ENCODE measurements at regions not wholly inside any gene's neighbourhood (a gene's known extent, or its start where the extent isn't known, plus 50 kb on each side); places are given as distances from the start of the nearest gene placed in this dataset.

DNA sequence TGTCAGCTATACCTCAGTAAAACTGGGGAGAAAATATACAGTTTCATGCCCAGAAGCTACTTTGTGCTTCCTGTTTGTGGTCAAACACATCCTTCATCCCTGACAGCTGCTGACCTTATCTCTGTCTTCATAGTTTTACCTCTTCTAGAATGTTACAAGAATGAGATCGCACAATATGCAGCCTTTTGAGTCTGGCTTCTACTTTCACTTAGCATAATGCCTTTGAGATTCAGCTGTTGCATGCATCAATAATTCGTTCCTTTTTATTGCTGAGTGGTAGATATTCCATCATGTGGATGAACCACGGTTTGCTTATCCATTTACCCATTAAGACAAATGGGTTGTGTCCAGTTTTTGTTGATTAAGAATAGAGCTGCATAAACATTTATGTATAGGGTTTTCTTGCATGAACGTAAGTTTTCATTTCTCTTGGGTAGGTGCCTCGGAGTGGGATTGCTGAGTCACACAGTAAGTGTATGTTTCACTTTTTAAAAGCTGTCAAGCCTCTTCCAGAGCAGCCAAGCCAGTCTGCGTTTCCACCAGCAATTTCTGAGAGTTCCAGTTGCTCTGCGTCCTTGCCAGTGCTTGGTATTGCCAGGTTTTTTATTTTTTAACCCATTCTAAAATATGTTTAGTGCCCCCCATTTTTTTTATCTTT is 86.6 kb upstream of the PAX1 start:
- Histone ChIP-seq H3K27ac (no peak overlapping the region), H3K4me1 (ENCODE audit: control insufficient read depth in 1 of 2, insufficient read depth in 1 of 2, low read depth in 1 of 2, low read length in 1 of 2) (no peaks in the 10 kb centered on the region)
- TF ChIP-seq, protein P1, sequence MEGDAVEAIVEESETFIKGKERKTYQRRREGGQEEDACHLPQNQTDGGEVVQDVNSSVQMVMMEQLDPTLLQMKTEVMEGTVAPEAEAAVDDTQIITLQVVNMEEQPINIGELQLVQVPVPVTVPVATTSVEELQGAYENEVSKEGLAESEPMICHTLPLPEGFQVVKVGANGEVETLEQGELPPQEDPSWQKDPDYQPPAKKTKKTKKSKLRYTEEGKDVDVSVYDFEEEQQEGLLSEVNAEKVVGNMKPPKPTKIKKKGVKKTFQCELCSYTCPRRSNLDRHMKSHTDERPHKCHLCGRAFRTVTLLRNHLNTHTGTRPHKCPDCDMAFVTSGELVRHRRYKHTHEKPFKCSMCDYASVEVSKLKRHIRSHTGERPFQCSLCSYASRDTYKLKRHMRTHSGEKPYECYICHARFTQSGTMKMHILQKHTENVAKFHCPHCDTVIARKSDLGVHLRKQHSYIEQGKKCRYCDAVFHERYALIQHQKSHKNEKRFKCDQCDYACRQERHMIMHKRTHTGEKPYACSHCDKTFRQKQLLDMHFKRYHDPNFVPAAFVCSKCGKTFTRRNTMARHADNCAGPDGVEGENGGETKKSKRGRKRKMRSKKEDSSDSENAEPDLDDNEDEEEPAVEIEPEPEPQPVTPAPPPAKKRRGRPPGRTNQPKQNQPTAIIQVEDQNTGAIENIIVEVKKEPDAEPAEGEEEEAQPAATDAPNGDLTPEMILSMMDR (IDR thresholded peaks at IDR 0.05) = no peak

DNA sequence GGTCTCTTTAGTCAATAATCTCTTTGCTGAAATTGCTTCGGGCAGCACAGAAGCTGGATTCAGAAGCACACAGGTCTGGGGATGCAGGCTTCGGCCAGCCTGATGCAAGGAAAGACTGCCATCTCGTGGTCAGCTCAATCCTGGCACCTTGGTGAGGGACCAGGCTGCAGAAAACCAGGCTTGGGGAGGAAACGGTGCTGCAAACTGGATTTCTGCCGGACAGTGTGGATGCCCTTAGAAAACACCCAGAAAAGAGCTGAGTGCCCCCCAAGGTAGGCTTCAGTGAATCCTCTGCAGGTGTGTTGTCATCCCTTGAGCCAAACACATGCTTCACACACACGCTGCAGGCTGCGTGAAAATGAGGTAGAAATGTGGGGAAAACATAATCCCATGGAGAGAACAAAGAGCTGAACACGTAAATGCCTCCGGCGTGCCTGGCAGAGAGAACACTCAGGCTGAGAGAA is 89.8 kb upstream of the PAX1 start:
- Histone ChIP-seq H3K27me3 (peaks cover 33% of the 10 kb centered on the region), H3K9me3 (no peaks in the 10 kb centered on the region), H3K36me3 (no peaks in the 10 kb centered on the region), H3K4me3 (ENCODE audit: low read depth in 1 of 2, low read length in 1 of 2) (no peak overlapping the region), H3K27ac (no peak overlapping the region), H3K4me1 (ENCODE audit: control insufficient read depth in 1 of 2, insufficient read depth in 1 of 2, low read depth in 1 of 2, low read length in 1 of 2) (no peaks in the 10 kb centered on the region)
- TF ChIP-seq, protein P1 (IDR thresholded peaks at IDR 0.05) = no peak

More for the DNA sequence above, 86.6 kb upstream of the PAX1 start:
- H3K4me3 ChIP-seq (ENCODE audit: low read depth in 1 of 2, low read length in 1 of 2) = no peak overlapping the region
- no peaks in the 10 kb centered on the region for H3K36me3 ChIP-seq
- H3K27me3 ChIP-seq = peaks cover 23% of the 10 kb centered on the region
- no peaks in the 10 kb centered on the region for H3K9me3 ChIP-seq

DNA sequence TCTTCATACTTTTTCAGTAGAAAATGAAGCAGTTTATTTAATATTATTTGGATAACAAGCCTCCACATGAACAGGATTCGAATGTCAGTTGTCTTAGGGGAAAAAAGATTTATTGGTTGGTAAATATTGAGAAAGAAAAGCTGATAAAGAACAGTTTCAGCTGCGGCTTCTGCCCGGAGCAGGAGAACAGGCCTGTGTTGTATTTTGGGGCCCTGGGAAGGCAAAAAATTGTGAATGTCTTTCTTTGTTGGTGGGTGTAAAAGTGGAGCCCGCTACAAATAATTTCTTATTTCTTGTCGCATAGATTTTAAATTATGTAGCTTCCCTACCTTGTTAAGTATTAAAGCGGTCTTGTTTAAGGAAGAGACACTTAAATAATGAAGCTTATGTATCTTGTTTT is 90.5 kb upstream of the PAX1 start:
- peaks cover 33% of the 10 kb centered on the region for H3K27me3 ChIP-seq
- no peaks in the 10 kb centered on the region for H3K4me1 ChIP-seq (ENCODE audit: control insufficient read depth in 1 of 2, insufficient read depth in 1 of 2, low read depth in 1 of 2, low read length in 1 of 2)
- H3K9me3 ChIP-seq = no peaks in the 10 kb centered on the region
- H3K36me3 ChIP-seq = no peaks in the 10 kb centered on the region
- H3K4me3 ChIP-seq (ENCODE audit: low read depth in 1 of 2, low read length in 1 of 2) = no peak overlapping the region
- TF ChIP-seq, protein P1 (IDR thresholded peaks at IDR 0.05) = no peak
- H3K27ac ChIP-seq = no peak overlapping the region

DNA sequence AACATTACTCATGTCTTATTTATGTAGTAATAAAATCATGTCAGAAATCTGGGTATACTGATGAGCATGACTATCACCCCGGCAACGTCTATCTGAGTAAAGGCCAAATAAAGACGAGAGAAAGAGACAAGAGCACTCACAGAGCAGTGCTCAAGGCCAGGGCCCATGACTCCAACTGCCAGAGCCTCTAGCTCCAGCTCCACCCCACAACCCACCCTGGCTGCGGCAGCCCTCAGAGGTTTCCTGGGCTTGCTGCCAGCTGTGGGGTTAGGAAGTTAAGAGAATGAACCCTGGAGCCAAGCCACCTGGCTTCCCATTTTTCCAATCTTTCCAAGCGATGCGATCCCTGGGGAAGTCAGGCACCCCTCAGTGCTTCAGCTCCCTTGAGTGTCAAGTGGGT is 92.0 kb upstream of the PAX1 start:
- Histone ChIP-seq H3K36me3 (no peaks in the 10 kb centered on the region), H3K4me3 (ENCODE audit: low read depth in 1 of 2, low read length in 1 of 2) (no peak overlapping the region), H3K27ac (no peak overlapping the region), H3K9me3 (no peaks in the 10 kb centered on the region), H3K4me1 (ENCODE audit: control insufficient read depth in 1 of 2, insufficient read depth in 1 of 2, low read depth in 1 of 2, low read length in 1 of 2) (no peaks in the 10 kb centered on the region), H3K27me3 (peaks cover 36% of the 10 kb centered on the region)
- TF ChIP-seq, protein P1 (IDR thresholded peaks at IDR 0.05) = no peak

DNA sequence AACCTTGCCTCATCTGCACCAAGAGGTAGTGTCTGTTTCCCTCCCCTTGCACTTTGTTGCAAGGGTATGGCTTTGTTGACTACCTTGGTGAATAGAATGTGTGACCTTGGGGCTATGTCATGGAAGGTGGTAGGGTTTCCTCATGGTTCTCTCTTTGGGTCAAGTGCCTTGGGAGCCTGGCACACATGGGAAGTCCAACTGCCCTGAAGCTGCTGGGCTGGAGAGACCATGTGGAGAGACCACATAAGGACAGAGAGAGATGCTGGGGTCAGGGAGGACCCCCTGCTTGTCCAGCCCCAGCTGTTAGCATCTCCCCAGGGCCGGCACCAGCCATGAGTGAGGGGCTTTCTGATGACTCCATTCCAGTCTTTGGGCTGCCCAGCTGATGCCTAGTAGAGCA is 95.5 kb upstream of the PAX1 start:
- H3K27me3 ChIP-seq = peaks cover 31% of the 10 kb centered on the region
- TF ChIP-seq, protein P1 (IDR thresholded peaks at IDR 0.05) = no peak
- no peaks in the 10 kb centered on the region for H3K9me3 ChIP-seq
- H3K4me3 ChIP-seq (ENCODE audit: low read depth in 1 of 2, low read length in 1 of 2) = no peak overlapping the region
- no peaks in the 10 kb centered on the region for H3K36me3 ChIP-seq
- H3K4me1 ChIP-seq (ENCODE audit: control insufficient read depth in 1 of 2, insufficient read depth in 1 of 2, low read depth in 1 of 2, low read length in 1 of 2) = no peaks in the 10 kb centered on the region
- no peak overlapping the region for H3K27ac ChIP-seq

Data from neutrophil (primary cell).